ENCODE measurements at regions not wholly inside any gene's neighbourhood (a gene's known extent, or its start where the extent isn't known, plus 50 kb on each side); places are given as distances from the start of the nearest gene placed in this dataset.

DNA sequence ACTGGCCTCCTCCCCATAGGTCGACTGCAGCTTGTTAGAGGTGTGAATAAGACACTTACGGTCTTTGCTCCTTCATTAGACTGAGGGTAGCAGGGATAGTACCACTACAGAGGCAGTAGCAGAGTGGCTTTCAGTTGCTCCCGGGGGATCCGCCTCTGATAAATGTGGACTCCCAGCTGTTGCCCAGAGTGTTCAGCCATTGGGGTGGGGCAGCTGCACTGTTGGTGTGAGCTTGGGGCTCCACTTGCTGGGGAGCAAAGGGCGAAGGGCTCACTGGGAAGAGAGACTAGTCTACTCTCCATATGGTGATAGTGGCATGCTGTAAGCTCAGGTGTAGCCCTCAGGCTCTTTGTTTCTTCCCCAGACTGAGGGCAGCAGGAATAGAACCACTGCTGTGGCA lies 239.1 kb downstream of the LRRN1 start:
- Histone ChIP-seq H3K4me1 (ENCODE audit: control extremely low read depth in 1 of 4, control insufficient read depth in 4 of 4, insufficient read depth in 4 of 4, low read length in 3 of 4) (no peaks in the 10 kb centered on the region), H3K27me3 (replicated peaks in 2 of 5; ENCODE audit: control insufficient read depth in 4 of 5, insufficient read depth in 5 of 5, low read length in 4 of 5) (no peaks in the 10 kb centered on the region), H3K36me3 (ENCODE audit: control insufficient read depth in 4 of 4, insufficient read depth in 4 of 4, low read length in 3 of 4) (no peaks in the 10 kb centered on the region), H3K27ac (ENCODE audit: insufficient read depth in 1 of 2, low read depth in 1 of 2, low read length in 2 of 2, poor library complexity in 1 of 2, severe bottlenecking in 2 of 2) (no peak overlapping the region), H3K4me3 (ENCODE audit: control insufficient read depth in 1 of 7, extremely low read depth in 1 of 7, insufficient read depth in 4 of 7, low read depth in 2 of 7, low read length in 6 of 7) (peak overlapping the region in 1 of 7 experiments; percentile 7), H3K9me3 (ENCODE audit: control extremely low read depth in 1 of 5, control insufficient read depth in 4 of 5, insufficient read depth in 2 of 5, low read depth in 1 of 5, low read length in 4 of 5) (no peaks in the 10 kb centered on the region)
- 100% methylated on average over 5 of the region's 5 CpGs for WGBS (ENCODE audit: insufficient coverage)
- ChIA-PET CTCF (no interaction called here), POLR2A (no interaction called here)
- DNase-seq = no peak

DNA sequence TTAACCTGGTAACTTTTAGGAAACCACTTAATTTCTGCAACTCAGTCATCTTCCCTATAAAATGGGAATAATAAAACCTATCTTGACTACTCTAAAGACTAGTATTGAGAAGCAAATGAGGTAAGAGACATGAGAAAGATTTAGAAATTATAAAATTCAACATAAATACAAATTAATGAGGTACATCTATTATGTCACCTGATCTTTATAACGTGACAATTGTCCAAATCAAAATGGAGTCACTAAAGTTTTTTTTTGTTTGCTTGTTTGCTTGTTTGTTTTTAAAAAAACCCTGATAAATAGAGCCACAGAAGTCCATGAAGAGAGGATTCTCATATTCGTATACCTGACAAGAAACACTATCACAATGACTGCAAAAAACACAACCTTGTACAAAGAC lies 242.8 kb downstream of the LRRN1 start:
- POLR2A ChIA-PET = no interaction called here
- CTCF ChIA-PET = no interaction called here
- no CpG with 5 or more reads among the region's 2 CpGs for WGBS (ENCODE audit: insufficient coverage)

DNA sequence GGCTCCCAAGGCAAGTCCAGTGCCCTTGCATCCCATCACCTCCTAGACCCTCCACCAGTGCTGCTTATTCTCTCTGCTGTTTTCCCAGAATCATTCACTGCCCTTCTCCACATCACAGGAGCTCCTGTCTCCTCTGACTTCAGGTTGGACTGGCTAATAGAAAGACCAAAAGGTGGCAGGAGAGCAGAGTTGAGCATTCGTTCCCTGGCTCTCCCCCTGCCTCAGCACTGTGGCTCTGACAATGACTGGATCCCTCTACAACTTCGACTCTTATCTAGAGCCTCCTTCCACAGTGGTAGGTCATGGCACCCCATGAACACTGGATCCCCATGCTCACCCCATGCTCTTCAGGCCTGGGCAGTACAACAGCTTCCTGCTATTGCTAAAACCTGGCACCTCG lies 243.6 kb downstream of the LRRN1 start:
- Histone ChIP-seq H3K27ac (ENCODE audit: insufficient read depth in 1 of 2, low read depth in 1 of 2, low read length in 2 of 2, poor library complexity in 1 of 2, severe bottlenecking in 2 of 2) (no peak overlapping the region), H3K9me3 (ENCODE audit: control extremely low read depth in 1 of 5, control insufficient read depth in 4 of 5, insufficient read depth in 2 of 5, low read depth in 1 of 5, low read length in 4 of 5) (no peaks in the 10 kb centered on the region), H3K27me3 (replicated peaks in 2 of 5; ENCODE audit: control insufficient read depth in 4 of 5, insufficient read depth in 5 of 5, low read length in 4 of 5) (no peaks in the 10 kb centered on the region), H3K4me1 (ENCODE audit: control extremely low read depth in 1 of 4, control insufficient read depth in 4 of 4, insufficient read depth in 4 of 4, low read length in 3 of 4) (no peaks in the 10 kb centered on the region), H3K36me3 (ENCODE audit: control insufficient read depth in 4 of 4, insufficient read depth in 4 of 4, low read length in 3 of 4) (no peaks in the 10 kb centered on the region), H3K4me3 (ENCODE audit: control insufficient read depth in 1 of 7, extremely low read depth in 1 of 7, insufficient read depth in 4 of 7, low read depth in 2 of 7, low read length in 6 of 7) (no peak overlapping the region)
- 100% methylated on average over 2 of the region's 3 CpGs for WGBS (ENCODE audit: insufficient coverage)
- DNase-seq = no peak
- POLR2A ChIA-PET = no interaction called here
- CTCF ChIA-PET = no interaction called here

More for the DNA sequence above, 242.8 kb downstream of the LRRN1 start:
- no peaks in the 10 kb centered on the region for H3K9me3 ChIP-seq (ENCODE audit: control extremely low read depth in 1 of 5, control insufficient read depth in 4 of 5, insufficient read depth in 2 of 5, low read depth in 1 of 5, low read length in 4 of 5)
- no peaks in the 10 kb centered on the region for H3K4me1 ChIP-seq (ENCODE audit: control extremely low read depth in 1 of 4, control insufficient read depth in 4 of 4, insufficient read depth in 4 of 4, low read length in 3 of 4)
- H3K27me3 ChIP-seq (replicated peaks in 2 of 5; ENCODE audit: control insufficient read depth in 4 of 5, insufficient read depth in 5 of 5, low read length in 4 of 5) = no peaks in the 10 kb centered on the region
- H3K27ac ChIP-seq (ENCODE audit: insufficient read depth in 1 of 2, low read depth in 1 of 2, low read length in 2 of 2, poor library complexity in 1 of 2, severe bottlenecking in 2 of 2) = no peak overlapping the region
- H3K4me3 ChIP-seq (ENCODE audit: control insufficient read depth in 1 of 7, extremely low read depth in 1 of 7, insufficient read depth in 4 of 7, low read depth in 2 of 7, low read length in 6 of 7) = no peak overlapping the region
- no peak for DNase-seq
- H3K36me3 ChIP-seq (ENCODE audit: control insufficient read depth in 4 of 4, insufficient read depth in 4 of 4, low read length in 3 of 4) = no peaks in the 10 kb centered on the region

DNA sequence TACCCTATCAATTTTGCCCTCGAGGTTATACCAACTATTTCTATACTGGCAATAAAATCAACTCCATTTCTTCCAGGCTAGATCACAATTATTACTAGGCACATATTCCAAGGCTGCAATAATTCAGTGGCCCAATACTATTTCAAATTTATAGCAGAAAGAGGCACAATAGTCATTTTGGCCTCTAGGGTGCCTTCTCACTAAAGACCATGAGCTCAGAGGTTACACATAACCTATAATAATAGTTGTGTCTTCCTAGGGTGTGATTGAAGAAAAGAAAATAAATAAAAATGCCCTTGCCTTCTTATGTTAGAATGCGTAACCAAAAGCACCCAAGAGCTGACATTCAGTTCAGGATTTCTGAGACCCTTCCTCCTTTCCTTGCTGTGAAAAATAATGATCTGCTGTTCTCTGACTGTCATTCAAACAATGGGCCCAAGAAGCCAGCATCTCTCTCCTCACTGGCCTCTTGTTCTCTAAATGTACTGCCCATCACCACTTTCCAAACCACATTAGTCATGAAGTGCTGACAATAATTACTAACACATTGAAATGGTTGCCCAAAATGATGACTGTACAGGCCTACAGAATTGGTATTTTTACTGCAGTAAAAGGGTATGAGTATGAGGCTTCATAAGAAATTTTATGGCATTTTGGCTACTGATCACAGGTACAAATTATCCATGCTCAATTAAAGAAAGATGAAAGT lies 244.8 kb downstream of the LRRN1 start:
- H3K27me3 ChIP-seq (replicated peaks in 2 of 5; ENCODE audit: control insufficient read depth in 4 of 5, insufficient read depth in 5 of 5, low read length in 4 of 5) = no peaks in the 10 kb centered on the region

DNA sequence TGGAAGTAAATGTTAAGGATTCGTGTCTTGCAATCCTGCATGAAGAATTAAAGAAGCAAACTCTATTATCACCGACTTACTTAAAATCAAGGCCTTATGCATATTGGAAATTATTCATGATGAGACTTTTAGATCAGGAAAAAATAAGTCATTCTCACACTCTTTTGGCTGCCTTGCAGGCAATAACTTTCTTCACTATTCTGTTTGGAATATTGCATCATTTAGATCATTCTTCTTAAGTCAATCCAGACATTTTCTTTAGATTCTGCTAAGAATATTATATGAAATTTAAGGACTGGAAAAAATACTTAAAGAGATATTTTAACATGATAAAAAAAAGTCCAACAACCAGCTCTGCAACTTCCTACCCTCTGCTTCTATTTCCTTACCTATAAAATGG lies 245.4 kb downstream of the LRRN1 start:
- ChIA-PET POLR2A (no interaction called here), CTCF (no interaction called here)
- Histone ChIP-seq H3K4me3 (ENCODE audit: control insufficient read depth in 1 of 7, extremely low read depth in 1 of 7, insufficient read depth in 4 of 7, low read depth in 2 of 7, low read length in 6 of 7) (no peak overlapping the region), H3K9me3 (ENCODE audit: control extremely low read depth in 1 of 5, control insufficient read depth in 4 of 5, insufficient read depth in 2 of 5, low read depth in 1 of 5, low read length in 4 of 5) (peaks cover 0 to 2% (median 0%) of the 10 kb centered on the region in 5 experiments), H3K27ac (ENCODE audit: insufficient read depth in 1 of 2, low read depth in 1 of 2, low read length in 2 of 2, poor library complexity in 1 of 2, severe bottlenecking in 2 of 2) (no peak overlapping the region), H3K27me3 (replicated peaks in 2 of 5; ENCODE audit: control insufficient read depth in 4 of 5, insufficient read depth in 5 of 5, low read length in 4 of 5) (no peaks in the 10 kb centered on the region), H3K4me1 (ENCODE audit: control extremely low read depth in 1 of 4, control insufficient read depth in 4 of 4, insufficient read depth in 4 of 4, low read length in 3 of 4) (no peaks in the 10 kb centered on the region), H3K36me3 (ENCODE audit: control insufficient read depth in 4 of 4, insufficient read depth in 4 of 4, low read length in 3 of 4) (no peaks in the 10 kb centered on the region)
- WGBS (ENCODE audit: insufficient coverage) = no CpG with 5 or more reads among the region's 2 CpGs
- DNase-seq = no peak

More for the DNA sequence above, 244.8 kb downstream of the LRRN1 start:
- CTCF ChIA-PET = no interaction called here
- Histone ChIP-seq H3K36me3 (ENCODE audit: control insufficient read depth in 4 of 4, insufficient read depth in 4 of 4, low read length in 3 of 4) (no peaks in the 10 kb centered on the region), H3K9me3 (ENCODE audit: control extremely low read depth in 1 of 5, control insufficient read depth in 4 of 5, insufficient read depth in 2 of 5, low read depth in 1 of 5, low read length in 4 of 5) (no peaks in the 10 kb centered on the region), H3K27ac (ENCODE audit: insufficient read depth in 1 of 2, low read depth in 1 of 2, low read length in 2 of 2, poor library complexity in 1 of 2, severe bottlenecking in 2 of 2) (no peak overlapping the region), H3K4me1 (ENCODE audit: control extremely low read depth in 1 of 4, control insufficient read depth in 4 of 4, insufficient read depth in 4 of 4, low read length in 3 of 4) (no peaks in the 10 kb centered on the region), H3K4me3 (ENCODE audit: control insufficient read depth in 1 of 7, extremely low read depth in 1 of 7, insufficient read depth in 4 of 7, low read depth in 2 of 7, low read length in 6 of 7) (no peak overlapping the region)
- POLR2A ChIA-PET = no interaction called here
- DNase-seq = no peak
- 100% methylated on average over 1 of the region's 2 CpGs for WGBS (ENCODE audit: insufficient coverage)

DNA sequence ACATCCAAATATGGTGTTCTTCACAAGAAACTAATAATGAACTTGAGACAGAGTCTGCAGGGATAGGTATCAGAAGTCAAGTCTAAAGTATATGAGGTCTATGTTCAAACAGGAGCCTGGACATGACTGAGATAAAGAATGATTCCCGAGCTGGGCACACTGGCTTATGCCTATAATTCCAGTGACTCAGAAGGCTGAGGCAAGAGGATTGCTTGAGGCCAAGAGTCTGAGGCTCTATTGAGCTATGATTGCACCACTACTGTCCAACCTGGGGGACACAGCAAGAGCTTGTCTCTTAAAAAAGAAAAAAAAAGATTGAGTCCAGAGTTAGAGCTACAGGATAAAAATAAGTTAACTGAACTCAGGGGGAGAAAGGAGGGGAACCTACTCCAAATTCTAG lies 246.5 kb downstream of the LRRN1 start:
- 100% methylated on average over 1 of the region's 1 CpG for WGBS (ENCODE audit: insufficient coverage)
- POLR2A ChIA-PET = no interaction called here
- no peaks in the 10 kb centered on the region for H3K36me3 ChIP-seq (ENCODE audit: control insufficient read depth in 4 of 4, insufficient read depth in 4 of 4, low read length in 3 of 4)

DNA sequence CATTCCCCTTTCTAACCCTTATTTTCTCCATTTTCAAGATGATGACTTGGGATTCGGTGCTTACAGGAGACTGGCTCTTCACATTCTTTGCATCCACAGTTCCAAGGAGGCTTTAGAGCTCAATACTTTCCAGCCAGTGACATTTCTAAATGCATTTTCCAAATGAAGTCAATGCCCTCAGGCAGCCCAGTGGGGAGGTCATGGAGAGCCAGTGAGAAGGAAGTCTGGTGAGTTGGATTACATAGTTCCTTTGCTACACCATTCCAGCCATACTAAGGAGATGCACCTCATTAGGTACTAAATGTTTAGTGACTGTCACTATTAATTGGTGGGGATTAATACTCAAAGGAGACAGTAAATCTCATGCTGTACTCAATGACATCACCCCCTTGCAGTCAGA lies 248.1 kb downstream of the LRRN1 start:
- Histone ChIP-seq H3K27me3 (replicated peaks in 2 of 5; ENCODE audit: control insufficient read depth in 4 of 5, insufficient read depth in 5 of 5, low read length in 4 of 5) (no peaks in the 10 kb centered on the region), H3K9me3 (ENCODE audit: control extremely low read depth in 1 of 5, control insufficient read depth in 4 of 5, insufficient read depth in 2 of 5, low read depth in 1 of 5, low read length in 4 of 5) (peaks cover 0 to 4% (median 0%) of the 10 kb centered on the region in 5 experiments), H3K4me3 (ENCODE audit: control insufficient read depth in 1 of 7, extremely low read depth in 1 of 7, insufficient read depth in 4 of 7, low read depth in 2 of 7, low read length in 6 of 7) (no peak overlapping the region), H3K36me3 (ENCODE audit: control insufficient read depth in 4 of 4, insufficient read depth in 4 of 4, low read length in 3 of 4) (no peaks in the 10 kb centered on the region), H3K27ac (ENCODE audit: insufficient read depth in 1 of 2, low read depth in 1 of 2, low read length in 2 of 2, poor library complexity in 1 of 2, severe bottlenecking in 2 of 2) (no peak overlapping the region), H3K4me1 (ENCODE audit: control extremely low read depth in 1 of 4, control insufficient read depth in 4 of 4, insufficient read depth in 4 of 4, low read length in 3 of 4) (no peaks in the 10 kb centered on the region)
- CTCF ChIA-PET = no interaction called here
- 100% methylated on average over 1 of the region's 1 CpG for WGBS (ENCODE audit: insufficient coverage)
- no peak for DNase-seq
- POLR2A ChIA-PET = no interaction called here

More for the DNA sequence above, 246.5 kb downstream of the LRRN1 start:
- CTCF ChIA-PET = no interaction called here
- Histone ChIP-seq H3K4me1 (ENCODE audit: control extremely low read depth in 1 of 4, control insufficient read depth in 4 of 4, insufficient read depth in 4 of 4, low read length in 3 of 4) (no peaks in the 10 kb centered on the region), H3K9me3 (ENCODE audit: control extremely low read depth in 1 of 5, control insufficient read depth in 4 of 5, insufficient read depth in 2 of 5, low read depth in 1 of 5, low read length in 4 of 5) (peaks cover 0 to 4% (median 0%) of the 10 kb centered on the region in 5 experiments), H3K27me3 (replicated peaks in 2 of 5; ENCODE audit: control insufficient read depth in 4 of 5, insufficient read depth in 5 of 5, low read length in 4 of 5) (no peaks in the 10 kb centered on the region), H3K27ac (ENCODE audit: insufficient read depth in 1 of 2, low read depth in 1 of 2, low read length in 2 of 2, poor library complexity in 1 of 2, severe bottlenecking in 2 of 2) (no peak overlapping the region), H3K4me3 (ENCODE audit: control insufficient read depth in 1 of 7, extremely low read depth in 1 of 7, insufficient read depth in 4 of 7, low read depth in 2 of 7, low read length in 6 of 7) (no peak overlapping the region)
- DNase-seq = no peak
